GM06990 (cell line): ENCODE measurements at regions not wholly inside any gene's neighbourhood (a gene's known extent, or its start where the extent isn't known, plus 50 kb on each side); places are given as distances from the start of the nearest gene placed in this dataset.
"Not testable (repeated sequence)": the region's sequence is repeated elsewhere in the genome, so short reads cannot be mapped to it uniquely, and the experiment has no call there.

Source experiments
- DNase-seq: peaks from one replicate; pipeline ENCODE4 v3.0.0-alpha.2; 2011; ENCODE audit not compliant: insufficient read length; ENCODE audit errors: extremely low read depth
- H3K27me3 ChIP-seq: replicated peaks from 2 replicates; pipeline ENCODE4 v1.6.0; 2011; ENCODE audit warnings: low read length; ENCODE audit not compliant: control insufficient read depth, insufficient read depth
- H3K36me3 ChIP-seq: 2 replicates; pipeline ENCODE4 v1.5.1; 2011; ENCODE audit warnings: low read length; ENCODE audit not compliant: control insufficient read depth, insufficient read depth
- H3K4me3 ChIP-seq: replicated peaks from 2 replicates; pipeline ENCODE4 v1.5.1; 2011; ENCODE audit warnings: low read depth, mild to moderate bottlenecking, control low read depth, low read length
- CTCF ChIP-seq: IDR thresholded peaks from 2 replicates; pipeline ENCODE4 v1.5.1; 2011; ENCODE audit warnings: low read length, control low read depth, mild to moderate bottlenecking, inconsistent platforms; ENCODE audit not compliant: insufficient read depth, poor library complexity, severe bottlenecking

GRCh38 chr13:80705371-80706163, 364.6 kb upstream of the SPRY2 start:
- no peak overlapping the region for H3K4me3 ChIP-seq
- DNase-seq, result no peak
- H3K27me3 ChIP-seq, result no peaks in the 10 kb centered on the region
- no peaks in the 10 kb centered on the region for H3K36me3 ChIP-seq
- no peak for TF ChIP-seq CTCF

DNA sequence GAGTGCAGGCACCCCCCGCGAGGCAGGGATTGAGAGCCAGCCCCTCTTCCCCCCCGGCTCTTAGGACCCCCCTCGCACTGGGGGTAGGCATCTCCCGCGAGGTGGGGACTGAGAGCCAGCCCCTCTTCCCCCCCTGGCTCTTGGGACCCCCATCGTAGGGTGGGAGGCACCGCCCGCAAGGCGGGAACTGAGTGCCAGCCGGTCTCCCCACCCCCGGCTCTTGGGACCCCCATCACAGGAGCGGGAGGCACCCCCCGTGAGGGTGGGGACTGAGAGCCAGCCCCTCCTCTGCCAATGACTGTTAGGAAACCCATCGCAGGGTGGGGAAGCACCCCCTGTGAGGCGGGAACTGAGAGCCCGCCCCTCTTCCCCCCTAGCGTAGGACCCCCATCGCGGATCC, 363.4 kb upstream of the SPRY2 start:
- H3K27me3 ChIP-seq, result no peaks in the 10 kb centered on the region
- TF ChIP-seq CTCF, result no peak
- no peak overlapping the region for H3K4me3 ChIP-seq
- no peak for DNase-seq
- H3K36me3 ChIP-seq, result no peaks in the 10 kb centered on the region

GRCh38 chr13:80695841-80696240, 354.9 kb upstream of the SPRY2 start:
- Histone ChIP-seq H3K36me3 (no peaks in the 10 kb centered on the region), H3K4me3 (no peak overlapping the region), H3K27me3 (no peaks in the 10 kb centered on the region)
- DNase-seq, result no peak
- TF ChIP-seq CTCF, result no peak

GRCh38 chr13:80691814-80692213, 350.9 kb upstream of the SPRY2 start:
- not testable (repeated sequence) for H3K36me3 ChIP-seq, H3K4me3 ChIP-seq, DNase-seq, H3K27me3 ChIP-seq

- no peak for DNase-seq
- Histone ChIP-seq H3K27me3 (no peaks in the 10 kb centered on the region), H3K4me3 (no peak overlapping the region), H3K36me3 (no peaks in the 10 kb centered on the region)
- TF ChIP-seq CTCF, result no peak
Measured at GRCh38 chr13:80690208-80690607, 349.3 kb upstream of the SPRY2 start.

DNA sequence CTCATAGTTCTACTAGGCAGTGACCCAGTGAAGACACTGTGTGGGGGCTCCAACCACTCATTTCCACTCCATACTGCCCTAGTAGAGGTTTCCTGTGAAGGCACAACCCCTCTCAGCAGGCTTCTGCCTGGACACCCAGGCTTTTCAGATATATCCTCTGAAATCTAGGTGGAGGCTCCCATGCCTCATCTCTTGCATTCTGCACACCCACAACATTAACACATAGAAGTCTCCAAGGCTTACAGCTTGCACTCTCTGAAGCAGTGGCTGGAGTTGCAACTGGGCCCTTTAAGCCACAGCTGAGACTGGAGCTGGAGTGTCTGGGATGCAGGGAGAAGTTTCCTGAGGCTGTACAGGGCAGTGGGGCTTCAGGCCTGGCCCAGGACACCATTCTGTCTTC, 347.7 kb upstream of the SPRY2 start:
- no peak for TF ChIP-seq CTCF
- Histone ChIP-seq H3K4me3 (no peak overlapping the region), H3K36me3 (no peaks in the 10 kb centered on the region), H3K27me3 (no peaks in the 10 kb centered on the region)
- DNase-seq, result no peak
